Omental fat pad (tissue), 3 donors: ENCODE measurements at regions not wholly inside any gene's neighbourhood (a gene's known extent, or its start where the extent isn't known, plus 50 kb on each side); places are given as distances from the start of the nearest gene placed in this dataset.

ENCODE experiments used
- ATAC-seq: fragments of 150-250 bp; one replicate; pipeline ENCODE4 v1.9.1; 2016; ENCODE audit warnings: mild to moderate bottlenecking, moderate library complexity; ENCODE audit not compliant: low FRiP score
- DNase-seq: peaks from one replicate; pipeline ENCODE4 v3.0.0-alpha.2; 2019; ENCODE audit warnings: low spot score
- CTCF ChIP-seq, 3 donors: fragments of 450-650 bp; IDR thresholded peaks; one replicate each; pipeline ENCODE4 v1.5.1; 2016 to 2017; ENCODE audit warnings: antibody characterized with exemption in 3 of 3, mild to moderate bottlenecking in 3 of 3, moderate library complexity in 2 of 3

DNA sequence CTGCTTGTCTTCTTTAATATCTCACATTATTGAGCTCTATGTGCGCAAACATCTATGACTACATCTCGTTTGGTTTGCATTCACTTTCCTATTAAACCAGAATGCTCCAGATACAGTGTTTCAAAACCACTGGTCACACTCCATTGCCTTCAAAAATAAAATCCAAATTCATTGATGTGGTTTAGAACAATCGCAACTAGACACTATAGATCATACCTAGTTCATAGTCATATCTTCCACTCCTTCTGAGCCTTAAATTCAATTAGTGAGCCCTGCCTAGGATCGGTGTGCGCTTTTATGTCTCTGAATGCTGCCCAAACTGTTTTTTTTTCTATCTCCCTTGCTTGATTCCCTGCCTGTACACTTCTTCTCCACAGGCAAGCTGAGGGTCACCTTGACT lies 238.5 kb upstream of the RGPD4 start:
- no peak for TF ChIP-seq CTCF (IDR thresholded peaks at IDR 0.05)
- no peak for ATAC-seq
- DNase-seq, result no peak

DNA sequence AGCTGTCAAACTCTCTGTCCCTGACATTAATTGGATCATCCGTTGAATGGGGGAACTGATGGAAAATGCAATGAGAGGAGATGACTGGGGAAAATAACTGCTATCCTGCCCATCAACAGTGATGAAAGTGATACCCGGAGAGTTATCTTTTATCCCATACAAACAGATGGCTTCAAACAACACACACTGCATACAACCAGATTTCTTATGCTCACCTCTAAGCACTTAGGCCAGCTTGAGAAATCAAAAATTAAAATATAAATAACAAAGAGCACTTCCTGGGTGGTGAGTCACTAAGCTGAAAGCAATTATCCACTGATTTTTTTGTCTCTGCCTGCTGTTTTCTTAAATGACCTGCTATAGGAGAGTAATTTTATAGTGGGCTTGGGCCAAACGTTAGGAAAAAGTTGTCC lies 237.6 kb upstream of the RGPD4 start:
- no peak for TF ChIP-seq CTCF (IDR thresholded peaks at IDR 0.05)
- no peak for ATAC-seq
- DNase-seq, result no peak

GRCh38 chr2:107591561-107592279 lies 235.0 kb upstream of the RGPD4 start:
- TF ChIP-seq CTCF (IDR thresholded peaks at IDR 0.05), result no peak
- DNase-seq, result no peak
- ATAC-seq, result no peak

DNA sequence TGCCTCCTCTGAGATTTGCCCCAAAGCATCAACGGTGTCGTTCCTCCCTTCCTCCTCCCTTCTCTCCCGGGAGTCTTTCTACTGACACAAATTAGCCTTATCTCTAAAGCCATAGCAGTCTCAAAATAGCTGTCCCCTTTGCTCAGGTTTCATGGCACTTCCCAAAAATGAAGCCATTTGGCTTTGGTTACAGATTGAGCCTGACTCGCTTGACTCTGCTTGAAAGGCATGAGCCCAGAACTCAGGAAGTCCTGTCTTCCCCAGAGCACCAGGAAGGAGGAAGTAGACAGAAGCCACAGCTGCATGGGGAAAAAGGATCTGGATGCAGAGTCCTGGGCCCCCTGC lies 234.4 kb upstream of the RGPD4 start:
- no peak for TF ChIP-seq CTCF (IDR thresholded peaks at IDR 0.05)
- ATAC-seq (no peak), DNase-seq (no peak)

- ATAC-seq, result no peak
- no peak for TF ChIP-seq CTCF (IDR thresholded peaks at IDR 0.05)
- no peak for DNase-seq
Measured at GRCh38 chr2:107595285-107595684, 231.4 kb upstream of the RGPD4 start.

- ATAC-seq, result no peak
- TF ChIP-seq CTCF (IDR thresholded peaks at IDR 0.05), result no peak
- no peak for DNase-seq
Measured at GRCh38 chr2:107595749-107596148, 230.9 kb upstream of the RGPD4 start.

DNA sequence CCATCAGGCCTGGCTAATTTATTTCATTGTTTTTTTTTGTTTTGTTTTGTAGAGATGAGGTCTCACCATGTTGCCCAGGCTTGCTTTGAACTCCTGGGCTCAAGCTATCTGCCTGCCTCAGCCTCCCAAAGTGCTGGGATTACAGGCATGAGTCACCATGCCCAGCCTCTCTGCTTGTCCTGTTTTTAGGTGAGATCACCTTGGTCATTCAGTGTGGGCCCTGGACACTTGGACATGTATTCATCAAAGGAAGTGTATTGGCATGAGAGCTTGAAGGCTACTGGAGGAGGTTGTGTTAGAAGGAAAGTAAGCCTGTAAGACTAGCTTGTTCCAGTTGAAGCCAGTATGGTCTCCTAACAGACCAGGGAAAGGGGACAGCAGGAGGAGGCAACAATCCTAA lies 229.2 kb upstream of the RGPD4 start:
- no peak for TF ChIP-seq CTCF (IDR thresholded peaks at IDR 0.05)
- DNase-seq (no peak), ATAC-seq (no peak)
